ENCODE measurements at regions not wholly inside any gene's neighbourhood (a gene's known extent, or its start where the extent isn't known, plus 50 kb on each side); places are given as distances from the start of the nearest gene placed in this dataset.

DNA sequence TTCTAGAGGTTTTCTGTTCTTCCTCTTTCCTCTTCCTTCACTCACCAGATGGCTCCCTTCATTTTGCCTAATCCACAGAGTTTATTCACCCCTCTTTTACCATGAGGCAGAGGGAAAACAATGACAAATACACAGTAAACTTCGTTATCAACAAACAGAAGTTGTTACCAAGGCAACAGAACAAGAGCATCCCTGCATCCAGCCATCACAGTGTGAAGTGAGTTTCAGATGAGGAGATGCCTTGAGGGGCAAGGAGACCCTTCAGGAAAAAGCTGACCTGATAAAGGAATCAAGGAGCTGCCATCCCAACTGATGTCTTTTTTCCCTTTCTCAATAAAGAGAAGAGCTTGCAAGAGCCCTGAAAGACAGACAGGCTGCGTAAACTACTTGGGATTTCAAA lies 195.3 kb downstream of the BRINP2 start:
- TF ChIP-seq, protein P1, sequence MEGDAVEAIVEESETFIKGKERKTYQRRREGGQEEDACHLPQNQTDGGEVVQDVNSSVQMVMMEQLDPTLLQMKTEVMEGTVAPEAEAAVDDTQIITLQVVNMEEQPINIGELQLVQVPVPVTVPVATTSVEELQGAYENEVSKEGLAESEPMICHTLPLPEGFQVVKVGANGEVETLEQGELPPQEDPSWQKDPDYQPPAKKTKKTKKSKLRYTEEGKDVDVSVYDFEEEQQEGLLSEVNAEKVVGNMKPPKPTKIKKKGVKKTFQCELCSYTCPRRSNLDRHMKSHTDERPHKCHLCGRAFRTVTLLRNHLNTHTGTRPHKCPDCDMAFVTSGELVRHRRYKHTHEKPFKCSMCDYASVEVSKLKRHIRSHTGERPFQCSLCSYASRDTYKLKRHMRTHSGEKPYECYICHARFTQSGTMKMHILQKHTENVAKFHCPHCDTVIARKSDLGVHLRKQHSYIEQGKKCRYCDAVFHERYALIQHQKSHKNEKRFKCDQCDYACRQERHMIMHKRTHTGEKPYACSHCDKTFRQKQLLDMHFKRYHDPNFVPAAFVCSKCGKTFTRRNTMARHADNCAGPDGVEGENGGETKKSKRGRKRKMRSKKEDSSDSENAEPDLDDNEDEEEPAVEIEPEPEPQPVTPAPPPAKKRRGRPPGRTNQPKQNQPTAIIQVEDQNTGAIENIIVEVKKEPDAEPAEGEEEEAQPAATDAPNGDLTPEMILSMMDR (conservative IDR thresholded peaks at IDR 0.05; ENCODE audit: low read length) = no peak
- no peak for TF ChIP-seq EZH2phosphoT487 (IDR thresholded peaks at IDR 0.05; ENCODE audit: borderline replicate concordance, low read depth, low read length)

Measured in OCI-LY7 (cell line).